AG09309 (cell line): ENCODE measurements at regions not wholly inside any gene's neighbourhood (a gene's known extent, or its start where the extent isn't known, plus 50 kb on each side); places are given as distances from the start of the nearest gene placed in this dataset.

ENCODE experiments used
- DNase-seq: peaks from one replicate; pipeline ENCODE4 v3.0.0-alpha.2; 2010; ENCODE audit warnings: low read depth
- H3K4me3 ChIP-seq: 2 replicates; pipeline ENCODE4 v1.5.1; 2011; ENCODE audit warnings: mild to moderate bottlenecking, low read depth, low read length, moderate library complexity; ENCODE audit not compliant: control insufficient read depth
- TF ChIP-seq, protein P1 (sequence below): IDR thresholded peaks from 2 replicates; pipeline ENCODE4 v1.5.1; 2011; ENCODE audit warnings: mild to moderate bottlenecking, low read depth, low read length, inconsistent platforms; ENCODE audit not compliant: insufficient read depth, control insufficient read depth; ENCODE audit errors: missing control alignments

DNA sequence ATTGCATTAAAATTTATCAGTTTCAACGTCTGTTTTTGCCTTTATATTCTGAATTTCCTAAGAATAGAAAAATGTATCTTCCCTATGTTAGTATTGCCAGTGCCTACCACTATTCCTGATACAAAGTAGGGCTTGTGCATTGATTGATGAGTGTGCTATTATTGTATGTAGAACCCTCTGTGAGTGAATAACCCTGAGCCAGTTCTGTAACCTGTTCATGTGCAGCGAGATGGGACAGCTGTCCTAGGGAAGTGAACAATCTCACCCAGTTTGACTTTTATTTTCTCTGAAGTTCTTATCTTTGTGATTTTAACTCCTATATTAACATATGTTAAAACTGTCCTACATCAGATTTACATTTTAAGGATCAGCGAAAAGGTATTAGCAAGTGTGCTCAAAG is 178.4 kb upstream of the ADO start:
- TF ChIP-seq, protein P1, sequence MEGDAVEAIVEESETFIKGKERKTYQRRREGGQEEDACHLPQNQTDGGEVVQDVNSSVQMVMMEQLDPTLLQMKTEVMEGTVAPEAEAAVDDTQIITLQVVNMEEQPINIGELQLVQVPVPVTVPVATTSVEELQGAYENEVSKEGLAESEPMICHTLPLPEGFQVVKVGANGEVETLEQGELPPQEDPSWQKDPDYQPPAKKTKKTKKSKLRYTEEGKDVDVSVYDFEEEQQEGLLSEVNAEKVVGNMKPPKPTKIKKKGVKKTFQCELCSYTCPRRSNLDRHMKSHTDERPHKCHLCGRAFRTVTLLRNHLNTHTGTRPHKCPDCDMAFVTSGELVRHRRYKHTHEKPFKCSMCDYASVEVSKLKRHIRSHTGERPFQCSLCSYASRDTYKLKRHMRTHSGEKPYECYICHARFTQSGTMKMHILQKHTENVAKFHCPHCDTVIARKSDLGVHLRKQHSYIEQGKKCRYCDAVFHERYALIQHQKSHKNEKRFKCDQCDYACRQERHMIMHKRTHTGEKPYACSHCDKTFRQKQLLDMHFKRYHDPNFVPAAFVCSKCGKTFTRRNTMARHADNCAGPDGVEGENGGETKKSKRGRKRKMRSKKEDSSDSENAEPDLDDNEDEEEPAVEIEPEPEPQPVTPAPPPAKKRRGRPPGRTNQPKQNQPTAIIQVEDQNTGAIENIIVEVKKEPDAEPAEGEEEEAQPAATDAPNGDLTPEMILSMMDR = no peak
- no peak for DNase-seq
- no peak overlapping the region for H3K4me3 ChIP-seq

DNA sequence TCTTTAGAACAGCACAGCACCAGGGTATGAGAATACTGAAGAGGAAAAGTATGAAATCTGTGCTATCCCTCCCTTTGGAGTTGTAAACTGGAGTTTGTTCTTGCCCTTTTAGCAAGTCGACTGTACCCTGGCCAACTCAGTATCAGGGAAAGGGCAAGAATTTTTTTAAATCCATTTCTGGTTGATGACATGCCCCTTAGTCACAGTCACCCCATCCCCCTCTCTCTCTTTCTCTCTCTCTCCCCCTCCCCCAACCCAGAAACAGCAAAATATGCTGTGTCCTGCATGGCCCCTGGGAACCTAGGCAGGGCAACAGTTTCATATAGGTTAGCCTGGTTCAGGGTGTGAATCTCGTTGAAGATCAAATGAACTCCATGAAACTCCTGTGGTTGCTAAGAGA is 177.7 kb upstream of the ADO start:
- H3K4me3 ChIP-seq = no peak overlapping the region
- DNase-seq = no peak
- TF ChIP-seq, protein P1 = no peak

DNA sequence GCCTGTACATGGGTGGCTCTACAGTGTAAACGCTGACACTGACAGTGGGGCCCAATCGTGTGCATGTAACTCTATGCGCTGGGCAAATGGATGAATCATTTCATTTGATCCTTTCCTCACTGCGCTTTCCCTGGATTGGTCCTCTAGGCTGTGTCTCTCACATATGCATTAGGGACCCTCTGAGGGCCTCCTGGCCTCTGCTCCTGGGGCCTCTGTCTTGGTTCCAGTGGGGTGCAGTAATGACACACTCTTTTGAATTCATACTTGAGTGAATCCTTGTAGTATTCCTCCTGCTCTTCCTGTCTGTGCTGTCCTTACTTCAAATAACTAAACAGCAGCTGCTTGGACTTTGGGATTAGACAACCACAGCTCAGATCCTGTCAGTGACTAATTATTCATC is 176.5 kb upstream of the ADO start:
- TF ChIP-seq, protein P1 = no peak
- no peak for DNase-seq
- H3K4me3 ChIP-seq = no peak overlapping the region

DNA sequence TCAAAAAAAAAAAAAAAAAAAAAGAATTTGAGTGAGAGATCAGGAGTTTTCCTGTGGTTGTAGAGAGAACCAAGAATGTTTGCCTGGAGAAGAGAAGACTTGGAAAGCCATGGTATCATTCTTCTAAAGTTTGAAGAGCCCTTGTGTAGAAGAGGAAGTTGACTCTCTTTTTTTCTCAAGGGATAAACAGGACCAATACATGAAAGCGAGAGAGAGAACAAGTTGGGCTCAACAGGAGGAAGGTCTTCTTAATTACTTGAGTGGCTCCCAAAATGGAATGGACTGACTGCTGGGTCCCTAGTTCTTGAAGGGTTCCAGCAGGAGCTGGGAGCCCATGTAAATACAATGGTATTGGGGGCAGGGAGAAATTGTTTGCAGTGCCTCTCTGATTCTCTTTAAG is 173.3 kb upstream of the ADO start:
- no peak for DNase-seq
- TF ChIP-seq, protein P1 = no peak
- no peak overlapping the region for H3K4me3 ChIP-seq

DNA sequence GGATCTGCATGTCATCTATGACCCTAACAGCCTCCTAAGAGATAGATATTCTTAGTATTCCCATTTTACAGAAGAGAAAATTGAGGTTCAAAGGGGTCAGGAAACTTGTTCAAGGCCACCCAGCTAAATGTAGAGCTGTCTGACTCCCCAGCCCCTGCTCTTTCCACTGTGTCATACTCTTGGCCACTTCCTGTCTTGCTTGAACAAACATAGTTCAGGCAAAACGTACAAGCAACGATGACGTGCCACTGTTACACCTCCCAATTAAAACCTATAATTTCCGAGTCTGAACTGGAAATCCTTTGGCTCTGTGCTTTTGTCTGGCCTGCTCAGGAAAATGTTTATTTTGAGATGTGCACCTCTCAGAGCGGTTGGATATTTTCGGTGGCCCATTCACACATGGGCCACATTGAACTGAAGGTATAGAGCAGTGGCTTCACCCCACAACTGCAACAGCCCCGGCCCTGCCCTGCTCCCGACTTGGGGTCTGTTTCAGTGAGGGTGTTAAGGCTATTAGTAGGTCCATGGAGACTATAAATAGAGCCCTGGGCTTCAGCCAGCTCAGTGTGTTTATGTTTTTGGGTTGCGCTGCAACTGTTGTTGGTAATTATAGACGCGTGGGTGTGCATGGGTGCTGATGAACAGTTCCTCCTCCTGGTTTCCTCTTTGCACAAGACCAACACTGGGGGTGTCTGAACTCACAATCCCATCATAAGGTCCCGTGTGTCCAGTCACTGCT is 172.3 kb upstream of the ADO start:
- H3K4me3 ChIP-seq = no peak overlapping the region
- TF ChIP-seq, protein P1 = no peak
- no peak for DNase-seq

DNA sequence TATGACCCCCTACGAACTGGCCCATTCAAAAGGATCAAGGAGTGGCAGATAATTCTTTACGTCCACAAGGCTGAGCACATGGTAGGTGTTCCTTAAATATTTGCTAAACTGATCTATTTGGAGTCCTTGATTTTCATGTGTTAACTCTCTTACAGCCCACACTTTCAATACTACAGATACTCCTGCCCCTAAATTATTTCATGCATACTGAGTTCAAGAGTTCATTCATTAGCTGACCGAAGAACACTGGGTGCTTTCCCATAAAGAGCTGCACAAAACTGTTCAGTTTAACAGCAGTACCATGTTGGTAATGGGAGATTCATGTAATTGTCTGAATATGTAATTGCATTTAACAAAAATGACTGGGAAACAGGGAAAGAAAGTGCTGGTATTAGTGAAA is 170.5 kb upstream of the ADO start:
- no peak for DNase-seq
- no peak overlapping the region for H3K4me3 ChIP-seq
- TF ChIP-seq, protein P1 = no peak
